ENCODE measurements at regions not wholly inside any gene's neighbourhood (a gene's known extent, or its start where the extent isn't known, plus 50 kb on each side); places are given as distances from the start of the nearest gene placed in this dataset.

DNA sequence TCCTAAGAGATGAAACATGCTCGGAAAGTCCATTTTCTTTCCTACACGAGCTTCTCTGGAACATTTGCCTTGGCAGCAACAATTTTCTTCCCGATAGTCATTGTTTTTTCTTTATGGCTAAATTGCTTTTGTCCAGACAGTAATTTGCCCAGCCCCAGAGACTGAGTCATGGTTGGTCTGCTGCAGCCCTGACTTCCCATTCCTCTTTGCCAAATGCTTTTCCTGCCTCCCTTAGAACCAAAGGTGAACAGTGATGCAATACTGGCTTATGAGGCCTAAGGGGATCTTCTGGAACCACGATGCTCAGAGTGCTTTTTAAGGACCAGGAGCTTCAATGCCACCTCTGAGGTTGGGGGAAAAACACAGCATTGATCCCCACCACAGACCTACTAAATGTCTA, 1599.6 kb upstream of the TMEM132C start:
- no peak for ATAC-seq (ENCODE audit: low read depth in 2 of 2)
- H3K9me3 Mint-ChIP-seq = peaks cover 3 to 14% (median 6%) of the 10 kb centered on the region in 7 donors

DNA sequence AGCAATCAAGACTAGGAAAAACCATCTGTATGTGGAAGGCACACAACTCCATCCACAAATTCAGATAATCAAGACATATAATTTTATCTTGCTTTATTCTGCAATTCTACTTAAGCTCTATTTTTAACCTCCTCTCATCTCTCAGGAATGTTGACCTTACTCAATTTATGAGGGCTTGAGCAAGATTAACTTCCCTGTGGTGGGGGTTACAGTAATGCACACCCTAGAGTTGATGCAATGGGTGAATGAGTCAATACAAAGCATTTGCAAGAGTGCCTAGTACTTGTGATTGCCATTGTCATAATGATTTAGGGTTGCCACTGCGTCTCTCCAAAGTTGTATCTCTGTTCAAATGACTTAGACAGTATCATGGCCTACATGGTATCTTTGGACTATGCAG, 1598.4 kb upstream of the TMEM132C start:
- Histone ChIP-seq H3K4me3 (ENCODE audit: low read depth, low read length) (no peak overlapping the region), H3K27ac (ENCODE audit: insufficient read depth, low read length, poor library complexity, severe bottlenecking) (no peak overlapping the region), H3K9me3 (ENCODE audit: control insufficient read depth in 2 of 2, low read length in 2 of 2) (peaks cover under 1 to 2% of the 10 kb centered on the region in 2 experiments), H3K36me3 (ENCODE audit: control insufficient read depth, insufficient read depth, low read length) (no peaks in the 10 kb centered on the region), H3K27me3 (ENCODE audit: control insufficient read depth, insufficient read depth, low read length) (no peaks in the 10 kb centered on the region), H3K4me1 (ENCODE audit: control insufficient read depth, insufficient read depth, low read length, poor library complexity, severe bottlenecking) (no peaks in the 10 kb centered on the region)
- no peak for ATAC-seq (ENCODE audit: low read depth in 2 of 2)
- no peaks in the 10 kb centered on the region for H3K36me3 Mint-ChIP-seq
- H3K27ac Mint-ChIP-seq = no peak overlapping the region
- DNase-seq = no peak
- no peaks in the 10 kb centered on the region for H3K27me3 Mint-ChIP-seq
- H3K9me3 Mint-ChIP-seq = peaks cover 0 to 9% (median 6%) of the 10 kb centered on the region in 7 donors
- H3K4me3 Mint-ChIP-seq = no peak overlapping the region
- H3K4me1 Mint-ChIP-seq = no peaks in the 10 kb centered on the region

More for the DNA sequence above, 1599.6 kb upstream of the TMEM132C start:
- Histone ChIP-seq H3K4me1 (ENCODE audit: control insufficient read depth, insufficient read depth, low read length, poor library complexity, severe bottlenecking) (no peaks in the 10 kb centered on the region), H3K27ac (ENCODE audit: insufficient read depth, low read length, poor library complexity, severe bottlenecking) (no peak overlapping the region), H3K9me3 (ENCODE audit: control insufficient read depth in 2 of 2, low read length in 2 of 2) (peaks cover 5 to 10% of the 10 kb centered on the region in 2 experiments), H3K27me3 (ENCODE audit: control insufficient read depth, insufficient read depth, low read length) (no peaks in the 10 kb centered on the region), H3K4me3 (ENCODE audit: low read depth, low read length) (no peak overlapping the region), H3K36me3 (ENCODE audit: control insufficient read depth, insufficient read depth, low read length) (no peaks in the 10 kb centered on the region)
- Mint-ChIP-seq H3K4me1 (no peaks in the 10 kb centered on the region), H3K36me3 (no peaks in the 10 kb centered on the region), H3K27ac (no peak overlapping the region), H3K27me3 (no peaks in the 10 kb centered on the region), H3K4me3 (no peak overlapping the region)
- DNase-seq = no peak

GRCh38 chr12:126668961-126669360, 1598.0 kb upstream of the TMEM132C start:
- no peak overlapping the region for H3K27ac ChIP-seq (ENCODE audit: insufficient read depth, low read length, poor library complexity, severe bottlenecking)
- H3K4me3 ChIP-seq (ENCODE audit: low read depth, low read length) = no peak overlapping the region
- H3K4me1 ChIP-seq (ENCODE audit: control insufficient read depth, insufficient read depth, low read length, poor library complexity, severe bottlenecking) = no peaks in the 10 kb centered on the region
- H3K9me3 ChIP-seq (ENCODE audit: control insufficient read depth in 2 of 2, low read length in 2 of 2) = no peaks in the 10 kb centered on the region
- no peaks in the 10 kb centered on the region for H3K27me3 ChIP-seq (ENCODE audit: control insufficient read depth, insufficient read depth, low read length)
- Mint-ChIP-seq H3K4me3 (no peak overlapping the region), H3K4me1 (no peaks in the 10 kb centered on the region), H3K27ac (no peak overlapping the region), H3K9me3 (peaks cover 0 to 9% (median 4%) of the 10 kb centered on the region in 7 donors), H3K36me3 (no peaks in the 10 kb centered on the region), H3K27me3 (no peaks in the 10 kb centered on the region)
- no peak for DNase-seq
- no peaks in the 10 kb centered on the region for H3K36me3 ChIP-seq (ENCODE audit: control insufficient read depth, insufficient read depth, low read length)
- no peak for ATAC-seq (ENCODE audit: low read depth in 2 of 2)

- Histone ChIP-seq H3K4me3 (ENCODE audit: low read depth, low read length) (no peak overlapping the region), H3K27me3 (ENCODE audit: control insufficient read depth, insufficient read depth, low read length) (no peaks in the 10 kb centered on the region), H3K4me1 (ENCODE audit: control insufficient read depth, insufficient read depth, low read length, poor library complexity, severe bottlenecking) (no peaks in the 10 kb centered on the region), H3K27ac (ENCODE audit: insufficient read depth, low read length, poor library complexity, severe bottlenecking) (no peak overlapping the region), H3K36me3 (ENCODE audit: control insufficient read depth, insufficient read depth, low read length) (no peaks in the 10 kb centered on the region), H3K9me3 (ENCODE audit: control insufficient read depth in 2 of 2, low read length in 2 of 2) (no peaks in the 10 kb centered on the region)
- Mint-ChIP-seq H3K4me1 (no peaks in the 10 kb centered on the region), H3K36me3 (no peaks in the 10 kb centered on the region), H3K4me3 (no peak overlapping the region), H3K27me3 (no peaks in the 10 kb centered on the region), H3K9me3 (peaks cover 0 to 15% (median 4%) of the 10 kb centered on the region in 7 donors), H3K27ac (no peak overlapping the region)
- ATAC-seq (ENCODE audit: low read depth in 2 of 2) (no peak), DNase-seq (no peak)
These were observed 1590.5 kb upstream of the TMEM132C start for GRCh38 chr12:126676434-126676833.

- H3K9me3 ChIP-seq (ENCODE audit: control insufficient read depth in 2 of 2, low read length in 2 of 2) = no peaks in the 10 kb centered on the region
These were observed 1585.3 kb upstream of the TMEM132C start for GRCh38 chr12:126681676-126682075.

GRCh38 chr12:126684703-126685102, 1582.3 kb upstream of the TMEM132C start:
- ATAC-seq (ENCODE audit: low read depth in 2 of 2) = no peak
- no peak for DNase-seq
- H3K9me3 Mint-ChIP-seq = peaks cover 3 to 15% (median 4%) of the 10 kb centered on the region in 7 donors
- Histone ChIP-seq H3K36me3 (ENCODE audit: control insufficient read depth, insufficient read depth, low read length) (no peaks in the 10 kb centered on the region), H3K4me3 (ENCODE audit: low read depth, low read length) (no peak overlapping the region), H3K27ac (ENCODE audit: insufficient read depth, low read length, poor library complexity, severe bottlenecking) (no peak overlapping the region), H3K27me3 (ENCODE audit: control insufficient read depth, insufficient read depth, low read length) (no peaks in the 10 kb centered on the region), H3K9me3 (ENCODE audit: control insufficient read depth in 2 of 2, low read length in 2 of 2) (peaks cover 0 to 3% of the 10 kb centered on the region in 2 experiments), H3K4me1 (ENCODE audit: control insufficient read depth, insufficient read depth, low read length, poor library complexity, severe bottlenecking) (no peaks in the 10 kb centered on the region)
- H3K27me3 Mint-ChIP-seq = no peaks in the 10 kb centered on the region
- H3K27ac Mint-ChIP-seq = no peak overlapping the region
- no peaks in the 10 kb centered on the region for H3K4me1 Mint-ChIP-seq
- no peaks in the 10 kb centered on the region for H3K36me3 Mint-ChIP-seq
- H3K4me3 Mint-ChIP-seq = no peak overlapping the region

More at GRCh38 chr12:126681676-126682075, 1585.3 kb upstream of the TMEM132C start:
- peaks cover 4 to 10% (median 7%) of the 10 kb centered on the region in 7 donors for H3K9me3 Mint-ChIP-seq
- H3K4me1 Mint-ChIP-seq = no peaks in the 10 kb centered on the region
- no peak overlapping the region for H3K4me3 Mint-ChIP-seq
- no peaks in the 10 kb centered on the region for H3K36me3 Mint-ChIP-seq
- DNase-seq (no peak), ATAC-seq (ENCODE audit: low read depth in 2 of 2) (no peak)
- Histone ChIP-seq H3K27me3 (ENCODE audit: control insufficient read depth, insufficient read depth, low read length) (no peaks in the 10 kb centered on the region), H3K27ac (ENCODE audit: insufficient read depth, low read length, poor library complexity, severe bottlenecking) (no peak overlapping the region), H3K4me1 (ENCODE audit: control insufficient read depth, insufficient read depth, low read length, poor library complexity, severe bottlenecking) (no peaks in the 10 kb centered on the region), H3K4me3 (ENCODE audit: low read depth, low read length) (no peak overlapping the region), H3K36me3 (ENCODE audit: control insufficient read depth, insufficient read depth, low read length) (no peaks in the 10 kb centered on the region)
- no peaks in the 10 kb centered on the region for H3K27me3 Mint-ChIP-seq
- H3K27ac Mint-ChIP-seq = no peak overlapping the region

GRCh38 chr12:126685636-126686035, 1581.3 kb upstream of the TMEM132C start:
- H3K4me1 Mint-ChIP-seq = no peaks in the 10 kb centered on the region
- Histone ChIP-seq H3K4me3 (ENCODE audit: low read depth, low read length) (no peak overlapping the region), H3K27ac (ENCODE audit: insufficient read depth, low read length, poor library complexity, severe bottlenecking) (no peak overlapping the region), H3K4me1 (ENCODE audit: control insufficient read depth, insufficient read depth, low read length, poor library complexity, severe bottlenecking) (no peaks in the 10 kb centered on the region), H3K36me3 (ENCODE audit: control insufficient read depth, insufficient read depth, low read length) (no peaks in the 10 kb centered on the region), H3K27me3 (ENCODE audit: control insufficient read depth, insufficient read depth, low read length) (no peaks in the 10 kb centered on the region), H3K9me3 (ENCODE audit: control insufficient read depth in 2 of 2, low read length in 2 of 2) (peaks cover 0 to 3% of the 10 kb centered on the region in 2 experiments)
- no peak overlapping the region for H3K27ac Mint-ChIP-seq
- H3K9me3 Mint-ChIP-seq = peaks cover 2 to 15% (median 4%) of the 10 kb centered on the region in 7 donors
- ATAC-seq (ENCODE audit: low read depth in 2 of 2) (no peak), DNase-seq (no peak)
- no peak overlapping the region for H3K4me3 Mint-ChIP-seq
- H3K27me3 Mint-ChIP-seq = no peaks in the 10 kb centered on the region
- H3K36me3 Mint-ChIP-seq = no peaks in the 10 kb centered on the region

DNA sequence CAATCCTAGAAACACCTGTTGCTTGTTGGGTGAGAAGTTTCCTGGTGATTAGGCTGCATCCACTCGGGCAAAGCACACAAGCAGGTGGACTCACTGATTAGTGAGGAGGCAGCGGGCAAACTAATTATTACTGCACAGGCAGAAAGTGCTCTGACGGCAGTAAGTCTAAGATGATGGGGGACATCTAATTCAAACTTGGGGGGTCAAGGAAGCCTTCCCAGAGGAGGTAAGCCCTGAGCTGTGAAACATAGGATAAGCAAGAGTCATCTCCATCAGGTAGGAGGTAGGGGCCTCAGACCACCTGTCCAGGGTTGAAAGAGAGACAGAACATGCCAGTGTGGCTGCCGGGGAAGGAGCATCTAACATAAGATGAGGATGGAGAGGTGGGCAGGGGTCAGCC, 1578.4 kb upstream of the TMEM132C start:
- no peak overlapping the region for H3K27ac ChIP-seq (ENCODE audit: insufficient read depth, low read length, poor library complexity, severe bottlenecking)
- no peaks in the 10 kb centered on the region for H3K4me1 ChIP-seq (ENCODE audit: control insufficient read depth, insufficient read depth, low read length, poor library complexity, severe bottlenecking)
- Mint-ChIP-seq H3K4me1 (no peaks in the 10 kb centered on the region), H3K9me3 (peaks cover 0 to 11% (median 3%) of the 10 kb centered on the region in 7 donors), H3K27me3 (no peaks in the 10 kb centered on the region), H3K27ac (no peak overlapping the region), H3K4me3 (no peak overlapping the region), H3K36me3 (no peaks in the 10 kb centered on the region)
- ATAC-seq (ENCODE audit: low read depth in 2 of 2) = no peak
- peaks cover 0 to 3% of the 10 kb centered on the region in 2 experiments for H3K9me3 ChIP-seq (ENCODE audit: control insufficient read depth in 2 of 2, low read length in 2 of 2)
- no peaks in the 10 kb centered on the region for H3K27me3 ChIP-seq (ENCODE audit: control insufficient read depth, insufficient read depth, low read length)
- H3K36me3 ChIP-seq (ENCODE audit: control insufficient read depth, insufficient read depth, low read length) = no peaks in the 10 kb centered on the region
- H3K4me3 ChIP-seq (ENCODE audit: low read depth, low read length) = no peak overlapping the region
- no peak for DNase-seq
